ENCODE measurements at regions not wholly inside any gene's neighbourhood (a gene's known extent, or its start where the extent isn't known, plus 50 kb on each side); places are given as distances from the start of the nearest gene placed in this dataset.

- TF ChIP-seq POLR2AphosphoS5 (IDR thresholded peaks at IDR 0.05) (no peak), EP300 (IDR thresholded peaks at IDR 0.05) (no peak)
- TF ChIP-seq, protein P1, sequence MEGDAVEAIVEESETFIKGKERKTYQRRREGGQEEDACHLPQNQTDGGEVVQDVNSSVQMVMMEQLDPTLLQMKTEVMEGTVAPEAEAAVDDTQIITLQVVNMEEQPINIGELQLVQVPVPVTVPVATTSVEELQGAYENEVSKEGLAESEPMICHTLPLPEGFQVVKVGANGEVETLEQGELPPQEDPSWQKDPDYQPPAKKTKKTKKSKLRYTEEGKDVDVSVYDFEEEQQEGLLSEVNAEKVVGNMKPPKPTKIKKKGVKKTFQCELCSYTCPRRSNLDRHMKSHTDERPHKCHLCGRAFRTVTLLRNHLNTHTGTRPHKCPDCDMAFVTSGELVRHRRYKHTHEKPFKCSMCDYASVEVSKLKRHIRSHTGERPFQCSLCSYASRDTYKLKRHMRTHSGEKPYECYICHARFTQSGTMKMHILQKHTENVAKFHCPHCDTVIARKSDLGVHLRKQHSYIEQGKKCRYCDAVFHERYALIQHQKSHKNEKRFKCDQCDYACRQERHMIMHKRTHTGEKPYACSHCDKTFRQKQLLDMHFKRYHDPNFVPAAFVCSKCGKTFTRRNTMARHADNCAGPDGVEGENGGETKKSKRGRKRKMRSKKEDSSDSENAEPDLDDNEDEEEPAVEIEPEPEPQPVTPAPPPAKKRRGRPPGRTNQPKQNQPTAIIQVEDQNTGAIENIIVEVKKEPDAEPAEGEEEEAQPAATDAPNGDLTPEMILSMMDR (IDR thresholded peaks at IDR 0.05), result no peak
Measured at GRCh38 chr1:199701726-199702125, 325.8 kb upstream of the NR5A2 start.
